HepG2 (cell line): ENCODE measurements at regions not wholly inside any gene's neighbourhood (a gene's known extent, or its start where the extent isn't known, plus 50 kb on each side); places are given as distances from the start of the nearest gene placed in this dataset.
"Not testable (repeated sequence)": the region's sequence is repeated elsewhere in the genome, so short reads cannot be mapped to it uniquely, and the experiment has no call there.

ENCODE experiments used
- ATAC-seq: fragments of 200-7000 bp; cut with Tn5 transposase; 3 replicates; pipeline ENCODE4 v1.9.1; 2020; ENCODE audit warnings: mild to moderate bottlenecking, moderate library complexity
- BruUV-seq: library from RNA; stranded (reverse); fragments of 400-500 nt; replicated peaks from 2 replicates; lab custom pipeline; 2021; lab: Mats Ljungman, UMichigan
- CTCF ChIA-PET: fragments of 300-600 bp; formaldehyde crosslinking; extraction: SDS; loops from one replicate; lab custom pipeline; 2021; ENCODE audit warnings: low total read pairs, inconsistent platforms, low intra/inter-chr PET ratio; lab: Yijun Ruan, JAX
- POLR2A ChIA-PET: fragments of 350-600 bp; sonication (Branson Sonifier 250); formaldehyde crosslinking; loops from one replicate; lab custom pipeline; 2020; ENCODE audit warnings: antibody characterized with exemption, inconsistent platforms; lab: Yijun Ruan, JAX
- DNase-seq: peaks from one replicate; pipeline ENCODE4 v3.0.0-alpha.2; 2015; ENCODE audit warnings: low spot score
- FAIRE-seq: peaks from 3 replicates; lab custom pipeline; 2011; peaks lifted over from hg19 to GRCh38; lab: Jason Lieb, UNC
- H2AFZ ChIP-seq: one replicate; pipeline ENCODE4 v1.6.1; 2011; ENCODE audit warnings: low read length, inconsistent platforms
- H3K27ac ChIP-seq: fragments of 300-600 bp; 3 replicates; pipeline ENCODE4 v1.8.0; 2011; ENCODE audit warnings: mixed run types, mild to moderate bottlenecking, mixed read lengths, low read length, inconsistent platforms; ENCODE audit not compliant: insufficient read depth; ENCODE audit errors: extremely low read length
- H3K27me3 ChIP-seq, 2 experiments: fragments of 200-600 bp in 1 of 2; 2 replicates in 1 of 2; 3 replicates in 1 of 2; pipeline versions ENCODE4 v1.6.0 to v1.8.0; 2011; ENCODE audit warnings: low read length in 2 of 2, mild to moderate bottlenecking in 2 of 2, moderate library complexity in 2 of 2, inconsistent platforms in 1 of 2; ENCODE audit not compliant: insufficient read depth in 2 of 2, control insufficient read depth in 1 of 2
- H3K36me3 ChIP-seq, 2 experiments: fragments of 200-600 bp in 1 of 2; replicated peaks in 1 of 2; 2 replicates in 1 of 2; 3 replicates in 1 of 2; pipeline versions ENCODE4 v1.5.1 to v1.8.0; 2011; ENCODE audit warnings: low read length in 2 of 2, inconsistent platforms in 1 of 2; ENCODE audit not compliant: insufficient read depth in 2 of 2, control insufficient read depth in 1 of 2
- H3K4me1 ChIP-seq: 2 replicates; pipeline ENCODE4 v1.5.1; 2012; ENCODE audit warnings: low read length, inconsistent platforms; ENCODE audit not compliant: insufficient read depth
- H3K4me2 ChIP-seq: 2 replicates; pipeline ENCODE4 v1.6.0; 2011; ENCODE audit warnings: low read depth, low read length, inconsistent platforms
- H3K4me3 ChIP-seq, 3 experiments: fragments of 200-600 bp in 1 of 3; sonication (generic), shearing (Covaris generic) in 1 of 3; replicated peaks in 1 of 3; 2 replicates each; pipeline ENCODE4 v1.5.1; 2011 to 2016; ENCODE audit warnings: low read length in 3 of 3, inconsistent platforms in 2 of 3, low read depth in 2 of 3, mild to moderate bottlenecking in 2 of 3, control low read depth in 1 of 3, mixed read lengths in 1 of 3; ENCODE audit not compliant: insufficient read depth in 1 of 3
- H3K79me2 ChIP-seq: one replicate; pipeline ENCODE4 v1.6.1; 2011; ENCODE audit warnings: low read length, inconsistent platforms; ENCODE audit not compliant: insufficient read depth
- H3K9ac ChIP-seq: 2 replicates; pipeline ENCODE4 v1.6.0; 2011; ENCODE audit warnings: mild to moderate bottlenecking, low read depth, low read length, inconsistent platforms; ENCODE audit not compliant: insufficient read depth
- H3K9me3 ChIP-seq: 2 replicates; pipeline ENCODE4 v1.5.1; 2012; ENCODE audit warnings: mild to moderate bottlenecking, low read length
- H4K20me1 ChIP-seq: 2 replicates; pipeline ENCODE4 v1.6.0; 2011; ENCODE audit warnings: inconsistent platforms, mild to moderate bottlenecking, low read length, moderate library complexity; ENCODE audit not compliant: insufficient read depth
- BCL3 ChIP-seq: sonication (generic); formaldehyde crosslinking; IDR thresholded peaks from 2 replicates; pipeline ENCODE4 v1.5.1; 2020; ENCODE audit warnings: mild to moderate bottlenecking, missing genetic modification reagents, moderate library complexity
- JARID2 ChIP-seq: sonication (generic); formaldehyde crosslinking; IDR thresholded peaks from 2 replicates; pipeline ENCODE4 v1.8.1; 2023; ENCODE audit warnings: missing genetic modification reagents, inconsistent platforms; ENCODE audit not compliant: insufficient replicate concordance
- KDM5B ChIP-seq: sonication (generic); formaldehyde crosslinking; IDR thresholded peaks from 2 replicates; pipeline ENCODE4 v1.4.0; 2020; ENCODE audit warnings: missing genetic modification reagents, mild to moderate bottlenecking, borderline replicate concordance
- ZNF431 ChIP-seq: sonication (generic); formaldehyde crosslinking; IDR thresholded peaks from 2 replicates; pipeline ENCODE4 v1.9.0; 2022; ENCODE audit warnings: missing genetic modification reagents, low read depth, mild to moderate bottlenecking, borderline replicate concordance
- ZNF770 ChIP-seq: sonication (generic); formaldehyde crosslinking; IDR thresholded peaks from 2 replicates; pipeline ENCODE4 v1.5.0; 2020; ENCODE audit warnings: mild to moderate bottlenecking, missing genetic modification reagents
- ZNF780A ChIP-seq: sonication (generic); formaldehyde crosslinking; IDR thresholded peaks from 2 replicates; pipeline ENCODE4 v1.8.0; 2022; ENCODE audit warnings: mild to moderate bottlenecking, missing genetic modification reagents, moderate library complexity
- ZNF781 ChIP-seq: sonication (generic); formaldehyde crosslinking; IDR thresholded peaks from 2 replicates; pipeline ENCODE4 v1.5.1; 2020; ENCODE audit warnings: borderline replicate concordance, mild to moderate bottlenecking, missing genetic modification reagents; ENCODE audit errors: not compliant biosample characterization
- WGBS: methylation state at CpG from one replicate; pipeline ENCODE4 v1.1.6; 2017; ENCODE audit warnings: low lambda C conversion rate; 5-methylcytosine and 5-hydroxymethylcytosine counted together
- in situ Hi-C: cut with HindIII; loops from 2 replicates; pipeline ENCODE4 v1.10.0; 2017; ENCODE audit warnings: low pct_unique_long_range_greater_than_20kb; ENCODE audit not compliant: extremely low pct_ligation_motif_present
- intact Hi-C: fragments of 100-400 bp; cut with micrococcal nuclease; formaldehyde crosslinking; loops from one replicate; pipeline ENCODE4 v1.10.0; 2022; ENCODE audit not compliant: unreplicated experiment
- TF ChIP-seq, protein P1 (sequence below): sonication (generic); formaldehyde crosslinking; IDR thresholded peaks from 2 replicates; pipeline ENCODE4 v1.9.0; 2021; ENCODE audit warnings: missing genetic modification reagents, borderline replicate concordance
- TF ChIP-seq, protein P2 (sequence below): sonication (generic); formaldehyde crosslinking; IDR thresholded peaks from 2 replicates; pipeline ENCODE4 v1.5.1; 2020; ENCODE audit warnings: mild to moderate bottlenecking, moderate library complexity, missing genetic modification reagents

- H3K36me3 ChIP-seq, DNase-seq, H3K27me3 ChIP-seq, in situ Hi-C loops, H3K4me2 ChIP-seq, ATAC-seq, BruUV-seq, H2AFZ ChIP-seq, H3K4me1 ChIP-seq, H3K9ac ChIP-seq, H3K27ac ChIP-seq, CTCF ChIA-PET, H4K20me1 ChIP-seq, H3K79me2 ChIP-seq, H3K4me3 ChIP-seq, H3K9me3 ChIP-seq, POLR2A ChIA-PET, FAIRE-seq, intact Hi-C loops: not testable (repeated sequence)
- 100% methylated on average over 1 of the region's 3 CpGs for WGBS
These were observed 153.4 kb upstream of the SPRY1 start for GRCh38 chr4:123243220-123243619.

GRCh38 chr4:123244137-123244536, 152.5 kb upstream of the SPRY1 start:
- FAIRE-seq = no peak
- 89% methylated on average over 6 of the region's 6 CpGs for WGBS
- BruUV-seq = no TSS peak
- TF ChIP-seq ZNF780A (CRISPR knock-in tag) (no peak), KDM5B (CRISPR knock-in tag) (no peak), BCL3 (CRISPR knock-in tag) (no peak), ZNF781 (CRISPR knock-in tag) (no peak), ZNF431 (no peak), ZNF770 (no peak), JARID2 (no peak)
- TF ChIP-seq, protein P1, sequence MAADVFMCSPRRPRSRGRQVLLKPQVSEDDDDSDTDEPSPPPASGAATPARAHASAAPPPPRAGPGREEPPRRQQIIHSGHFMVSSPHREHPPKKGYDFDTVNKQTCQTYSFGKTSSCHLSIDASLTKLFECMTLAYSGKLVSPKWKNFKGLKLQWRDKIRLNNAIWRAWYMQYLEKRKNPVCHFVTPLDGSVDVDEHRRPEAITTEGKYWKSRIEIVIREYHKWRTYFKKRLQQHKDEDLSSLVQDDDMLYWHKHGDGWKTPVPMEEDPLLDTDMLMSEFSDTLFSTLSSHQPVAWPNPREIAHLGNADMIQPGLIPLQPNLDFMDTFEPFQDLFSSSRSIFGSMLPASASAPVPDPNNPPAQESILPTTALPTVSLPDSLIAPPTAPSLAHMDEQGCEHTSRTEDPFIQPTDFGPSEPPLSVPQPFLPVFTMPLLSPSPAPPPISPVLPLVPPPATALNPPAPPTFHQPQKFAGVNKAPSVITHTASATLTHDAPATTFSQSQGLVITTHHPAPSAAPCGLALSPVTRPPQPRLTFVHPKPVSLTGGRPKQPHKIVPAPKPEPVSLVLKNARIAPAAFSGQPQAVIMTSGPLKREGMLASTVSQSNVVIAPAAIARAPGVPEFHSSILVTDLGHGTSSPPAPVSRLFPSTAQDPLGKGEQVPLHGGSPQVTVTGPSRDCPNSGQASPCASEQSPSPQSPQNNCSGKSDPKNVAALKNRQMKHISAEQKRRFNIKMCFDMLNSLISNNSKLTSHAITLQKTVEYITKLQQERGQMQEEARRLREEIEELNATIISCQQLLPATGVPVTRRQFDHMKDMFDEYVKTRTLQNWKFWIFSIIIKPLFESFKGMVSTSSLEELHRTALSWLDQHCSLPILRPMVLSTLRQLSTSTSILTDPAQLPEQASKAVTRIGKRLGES (CRISPR knock-in tag) = no peak
- TF ChIP-seq, protein P2, sequence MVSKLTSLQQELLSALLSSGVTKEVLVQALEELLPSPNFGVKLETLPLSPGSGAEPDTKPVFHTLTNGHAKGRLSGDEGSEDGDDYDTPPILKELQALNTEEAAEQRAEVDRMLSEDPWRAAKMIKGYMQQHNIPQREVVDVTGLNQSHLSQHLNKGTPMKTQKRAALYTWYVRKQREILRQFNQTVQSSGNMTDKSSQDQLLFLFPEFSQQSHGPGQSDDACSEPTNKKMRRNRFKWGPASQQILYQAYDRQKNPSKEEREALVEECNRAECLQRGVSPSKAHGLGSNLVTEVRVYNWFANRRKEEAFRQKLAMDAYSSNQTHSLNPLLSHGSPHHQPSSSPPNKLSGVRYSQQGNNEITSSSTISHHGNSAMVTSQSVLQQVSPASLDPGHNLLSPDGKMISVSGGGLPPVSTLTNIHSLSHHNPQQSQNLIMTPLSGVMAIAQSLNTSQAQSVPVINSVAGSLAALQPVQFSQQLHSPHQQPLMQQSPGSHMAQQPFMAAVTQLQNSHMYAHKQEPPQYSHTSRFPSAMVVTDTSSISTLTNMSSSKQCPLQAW (CRISPR knock-in tag) = no peak

More at GRCh38 chr4:123244137-123244536, 152.5 kb upstream of the SPRY1 start:
- Histone ChIP-seq H3K27me3 (no peaks in the 10 kb centered on the region), H3K36me3 (no peaks in the 10 kb centered on the region), H3K79me2 (no peaks in the 10 kb centered on the region), H3K9ac (no peak overlapping the region), H4K20me1 (no peaks in the 10 kb centered on the region), H3K4me3 (no peak overlapping the region), H3K9me3 (no peaks in the 10 kb centered on the region), H3K4me1 (no peaks in the 10 kb centered on the region), H3K27ac (no peak overlapping the region), H3K4me2 (no peak overlapping the region), H2AFZ (no peak overlapping the region)
- ATAC-seq (no peak), DNase-seq (no peak)
- ChIA-PET CTCF (no interaction called here), POLR2A (no interaction called here)
- intact Hi-C loops (no loop called here), in situ Hi-C loops (no loop called here)
